ENCODE measurements at regions not wholly inside any gene's neighbourhood (a gene's known extent, or its start where the extent isn't known, plus 50 kb on each side); places are given as distances from the start of the nearest gene placed in this dataset.

DNA sequence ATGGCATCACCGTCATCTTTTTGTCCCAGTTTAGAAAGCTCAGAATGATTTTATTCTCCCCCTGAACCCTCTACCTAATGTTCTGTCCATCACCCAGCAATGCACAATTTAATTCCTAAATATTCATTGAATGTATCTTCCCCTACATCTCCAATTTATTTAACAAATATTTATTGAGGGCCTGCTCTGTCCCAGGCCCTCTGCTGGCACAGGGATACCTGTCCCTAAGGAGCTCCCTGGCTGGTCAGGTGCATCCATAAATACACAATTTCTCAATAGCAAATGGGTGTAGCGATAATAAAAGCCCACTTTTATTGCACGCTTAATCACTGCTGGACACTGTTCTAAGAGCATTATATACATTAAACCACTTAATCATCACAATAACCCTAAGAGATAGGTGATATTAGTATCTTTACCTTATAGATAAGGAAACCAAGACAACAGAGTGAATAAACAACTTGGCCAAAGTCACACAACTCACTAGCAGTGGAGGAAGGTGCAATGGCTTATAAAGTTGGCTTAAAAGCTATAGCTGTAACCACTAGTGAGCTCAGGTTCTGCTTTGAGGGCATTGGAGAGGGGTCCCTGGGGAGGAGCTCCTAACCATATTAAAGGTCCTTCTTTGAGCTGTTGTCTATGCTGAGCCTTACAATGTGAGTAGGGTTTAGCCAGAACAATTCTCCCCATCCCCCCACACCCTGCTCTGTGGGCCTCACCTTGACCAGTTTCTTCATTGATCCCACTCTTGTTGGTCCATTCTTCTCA lies 126.3 kb upstream of the JUN start:
- no peak overlapping the region for H3K4me3 Mint-ChIP-seq
- no peaks in the 10 kb centered on the region for H3K4me1 Mint-ChIP-seq
- peaks cover 12 to 15% of the 10 kb centered on the region in 2 donors for H3K9me3 Mint-ChIP-seq
- H3K27ac Mint-ChIP-seq, result peak overlapping the region in 1 of 2 donors; percentile 62
- peaks cover 13% of the 10 kb centered on the region for H3K27me3 Mint-ChIP-seq
- DNase-seq, result no peak
- ATAC-seq, result no peak

DNA sequence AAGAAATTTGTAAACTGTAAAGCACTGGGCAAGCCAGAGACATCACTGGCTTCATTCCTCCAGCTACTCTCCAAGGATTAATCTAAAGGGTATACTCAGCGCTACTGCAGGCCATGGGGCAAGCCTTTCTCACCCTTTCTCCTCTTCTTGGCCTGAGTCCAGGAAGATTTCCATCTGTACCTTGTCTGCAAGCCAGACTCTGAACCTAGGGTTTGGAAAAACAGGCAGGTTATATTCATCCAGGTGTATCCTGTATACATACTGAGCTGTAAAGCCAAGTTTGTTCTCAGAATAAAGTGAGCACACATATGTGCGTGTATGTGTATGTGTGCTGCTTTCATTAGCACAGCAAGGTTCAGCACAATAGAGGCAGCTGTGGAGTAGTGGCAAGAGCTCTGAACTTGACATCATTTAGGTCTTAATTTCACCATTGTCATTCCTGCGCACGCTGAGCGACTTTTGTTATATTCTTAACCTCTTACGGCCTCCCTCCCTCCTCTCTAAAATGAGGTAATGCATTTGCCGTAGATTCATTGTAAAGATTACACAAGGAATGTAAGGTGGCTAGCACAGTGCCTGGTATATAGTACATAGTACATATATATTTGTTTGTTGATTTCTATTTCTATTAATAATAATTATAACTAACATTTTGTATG lies 128.1 kb upstream of the JUN start:
- Mint-ChIP-seq H3K27me3 (peaks cover under 1% of the 10 kb centered on the region), H3K4me3 (no peak overlapping the region), H3K4me1 (no peaks in the 10 kb centered on the region), H3K9me3 (peaks cover 12 to 15% of the 10 kb centered on the region in 2 donors), H3K27ac (no peak overlapping the region)
- ATAC-seq (no peak), DNase-seq (no peak)

DNA sequence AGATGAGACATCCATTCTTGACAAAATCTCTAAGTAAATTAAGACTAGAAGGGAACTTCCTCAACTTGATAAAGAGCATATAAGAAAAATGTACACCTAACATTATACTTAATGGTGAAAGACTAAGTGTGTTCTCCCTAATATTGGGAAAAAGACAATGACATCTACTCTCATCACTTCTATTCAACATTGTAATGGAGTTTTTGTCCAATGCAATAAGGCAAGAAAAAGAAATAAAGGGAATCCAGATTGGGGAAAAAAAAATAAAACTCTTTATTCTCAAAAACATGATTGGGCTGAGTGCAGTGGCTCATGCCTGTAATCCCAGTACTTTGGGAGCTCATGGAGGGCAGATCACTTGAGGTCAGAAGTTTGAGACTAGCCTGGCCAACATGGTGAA lies 131.1 kb upstream of the JUN start:
- H3K4me3 Mint-ChIP-seq, result no peak overlapping the region
- H3K9me3 Mint-ChIP-seq, result peaks cover 12 to 15% of the 10 kb centered on the region in 2 donors
- H3K4me1 Mint-ChIP-seq, result no peaks in the 10 kb centered on the region
- H3K27me3 Mint-ChIP-seq, result no peaks in the 10 kb centered on the region
- ATAC-seq (no peak), DNase-seq (no peak)
- H3K27ac Mint-ChIP-seq, result no peak overlapping the region

DNA sequence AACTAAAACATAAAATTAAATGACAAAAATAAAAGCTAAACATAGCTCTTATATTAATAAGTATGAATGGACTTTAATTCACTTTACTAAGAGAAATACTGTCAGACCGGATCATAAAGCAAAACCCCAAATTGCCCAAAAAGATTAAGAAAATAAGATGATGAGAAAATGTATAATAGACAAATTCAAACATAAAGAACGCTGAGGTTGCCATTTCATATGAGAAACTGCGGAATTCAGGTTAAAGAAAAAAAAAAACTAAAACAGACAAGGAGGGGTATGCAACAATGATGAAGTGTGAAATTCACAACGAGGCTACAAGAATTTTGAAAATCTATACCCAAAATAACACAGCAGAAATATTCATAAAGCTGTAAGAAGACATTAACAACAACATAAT lies 133.6 kb upstream of the JUN start:
- H3K27ac Mint-ChIP-seq, result no peak overlapping the region
- no peak overlapping the region for H3K4me3 Mint-ChIP-seq

DNA sequence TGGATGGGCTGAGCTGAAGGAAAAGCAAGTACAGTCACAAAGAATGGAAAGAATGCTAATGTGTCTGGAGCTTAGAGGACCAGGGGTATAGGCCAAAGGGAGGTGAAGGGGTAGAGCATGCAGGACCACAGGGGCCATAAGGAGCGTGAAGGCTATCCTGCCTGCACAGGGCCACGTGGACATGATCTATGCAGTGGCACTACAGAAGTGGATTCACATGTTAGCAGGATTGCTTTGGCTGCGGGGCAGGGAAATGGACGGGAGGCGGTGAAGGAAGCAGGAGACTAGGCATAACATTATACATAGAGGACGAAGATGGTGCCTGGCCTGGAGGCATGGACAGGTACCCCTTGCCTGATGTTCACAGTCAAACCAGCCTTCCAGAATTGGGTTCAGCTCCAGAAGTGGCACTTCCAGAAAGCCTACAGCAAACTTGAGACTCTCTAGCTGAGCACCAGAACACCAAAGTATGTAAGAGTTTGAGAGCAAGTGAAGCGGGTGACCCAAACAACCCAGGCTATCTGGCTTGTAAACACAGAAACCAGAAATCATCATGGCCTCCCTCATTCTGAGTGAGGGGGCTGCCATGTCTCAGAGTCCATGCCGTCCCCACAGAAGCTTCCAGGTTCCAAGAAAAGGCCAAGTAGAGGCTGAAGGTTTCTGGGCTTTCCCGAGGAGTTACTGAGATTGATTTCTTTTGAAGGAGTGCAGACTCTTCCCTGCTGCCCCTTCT lies 135.5 kb upstream of the JUN start:
- Mint-ChIP-seq H3K4me3 (no peak overlapping the region), H3K9me3 (peaks cover under 1% of the 10 kb centered on the region in 2 donors), H3K27me3 (no peaks in the 10 kb centered on the region), H3K27ac (no peak overlapping the region), H3K4me1 (peaks cover 22% of the 10 kb centered on the region)
- no peak for ATAC-seq
- no peak for DNase-seq

More for the DNA sequence above, 133.6 kb upstream of the JUN start:
- Mint-ChIP-seq H3K9me3 (peaks cover 12 to 15% of the 10 kb centered on the region in 2 donors), H3K27me3 (no peaks in the 10 kb centered on the region), H3K4me1 (peaks cover 11% of the 10 kb centered on the region)
- ATAC-seq (no peak), DNase-seq (no peak)

DNA sequence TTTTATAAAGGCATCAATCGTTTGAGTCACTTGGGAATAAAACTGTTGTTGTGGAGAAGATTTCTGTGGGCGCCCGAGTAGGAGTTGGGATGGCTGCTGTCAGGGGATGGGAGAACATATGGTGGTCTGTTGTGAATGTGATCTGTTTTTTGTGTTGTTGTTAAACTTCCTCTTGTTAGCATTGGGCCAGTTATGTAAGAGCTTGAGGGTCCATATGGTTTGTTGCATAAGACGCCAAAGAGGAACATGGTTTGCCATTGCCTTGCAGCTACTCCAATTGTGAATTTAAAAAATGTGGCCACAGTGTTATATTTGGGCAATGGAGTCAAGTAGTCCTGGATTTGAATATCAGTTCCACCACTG lies 136.1 kb upstream of the JUN start:
- no peak overlapping the region for H3K4me3 Mint-ChIP-seq
- ATAC-seq, result no peak
- peaks cover 22% of the 10 kb centered on the region for H3K4me1 Mint-ChIP-seq
- H3K27ac Mint-ChIP-seq, result no peak overlapping the region
- H3K27me3 Mint-ChIP-seq, result no peaks in the 10 kb centered on the region
- H3K9me3 Mint-ChIP-seq, result no peaks in the 10 kb centered on the region
- no peak for DNase-seq

DNA sequence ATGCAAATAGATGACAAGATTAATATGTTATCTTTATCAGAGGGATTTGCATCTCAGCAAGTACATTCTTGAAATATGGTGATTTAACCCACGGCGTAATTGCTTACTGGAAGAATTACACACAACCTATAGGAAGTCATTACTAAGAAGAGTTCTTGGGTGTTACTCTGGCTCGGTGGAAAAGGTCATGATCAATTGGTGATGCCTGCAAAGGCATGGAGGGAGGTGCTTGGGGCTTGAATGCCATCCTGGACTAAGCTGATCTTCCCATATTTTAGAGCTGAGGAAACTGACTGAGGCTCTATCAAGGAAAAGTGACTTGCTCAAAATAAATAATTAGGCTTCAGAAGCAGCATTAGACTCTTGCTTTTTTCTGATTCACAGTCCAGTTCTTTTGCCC lies 137.5 kb upstream of the JUN start:
- no peak overlapping the region for H3K4me3 Mint-ChIP-seq
- H3K27ac Mint-ChIP-seq, result no peak overlapping the region
- H3K27me3 Mint-ChIP-seq, result no peaks in the 10 kb centered on the region
- H3K4me1 Mint-ChIP-seq, result peaks cover 22% of the 10 kb centered on the region
- no peak for DNase-seq
- H3K9me3 Mint-ChIP-seq, result no peaks in the 10 kb centered on the region
- no peak for ATAC-seq

DNA sequence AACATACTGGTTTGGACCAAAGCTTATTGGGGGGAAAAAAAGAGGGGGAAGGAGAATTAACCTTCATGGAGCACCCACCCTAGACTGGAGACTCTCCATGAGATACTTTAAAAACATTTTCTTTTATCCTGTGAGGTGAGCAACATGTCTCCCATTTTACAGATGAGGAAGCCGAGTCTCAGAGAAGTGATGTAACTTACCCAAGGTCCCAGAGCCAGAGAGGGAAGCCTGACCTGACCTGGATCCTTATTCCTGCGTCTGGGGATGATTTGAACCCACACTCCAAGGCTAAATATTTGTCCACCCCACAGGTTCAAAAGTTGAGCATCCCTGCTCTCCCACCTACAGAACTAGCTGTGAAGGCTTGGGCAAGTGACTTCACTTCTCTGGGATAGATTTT lies 137.9 kb upstream of the JUN start:
- Mint-ChIP-seq H3K4me1 (peaks cover 24% of the 10 kb centered on the region), H3K27ac (peak overlapping the region; percentile 28 to 57), H3K4me3 (no peak overlapping the region), H3K9me3 (no peaks in the 10 kb centered on the region), H3K27me3 (no peaks in the 10 kb centered on the region)
- no peak for ATAC-seq
- no peak for DNase-seq

DNA sequence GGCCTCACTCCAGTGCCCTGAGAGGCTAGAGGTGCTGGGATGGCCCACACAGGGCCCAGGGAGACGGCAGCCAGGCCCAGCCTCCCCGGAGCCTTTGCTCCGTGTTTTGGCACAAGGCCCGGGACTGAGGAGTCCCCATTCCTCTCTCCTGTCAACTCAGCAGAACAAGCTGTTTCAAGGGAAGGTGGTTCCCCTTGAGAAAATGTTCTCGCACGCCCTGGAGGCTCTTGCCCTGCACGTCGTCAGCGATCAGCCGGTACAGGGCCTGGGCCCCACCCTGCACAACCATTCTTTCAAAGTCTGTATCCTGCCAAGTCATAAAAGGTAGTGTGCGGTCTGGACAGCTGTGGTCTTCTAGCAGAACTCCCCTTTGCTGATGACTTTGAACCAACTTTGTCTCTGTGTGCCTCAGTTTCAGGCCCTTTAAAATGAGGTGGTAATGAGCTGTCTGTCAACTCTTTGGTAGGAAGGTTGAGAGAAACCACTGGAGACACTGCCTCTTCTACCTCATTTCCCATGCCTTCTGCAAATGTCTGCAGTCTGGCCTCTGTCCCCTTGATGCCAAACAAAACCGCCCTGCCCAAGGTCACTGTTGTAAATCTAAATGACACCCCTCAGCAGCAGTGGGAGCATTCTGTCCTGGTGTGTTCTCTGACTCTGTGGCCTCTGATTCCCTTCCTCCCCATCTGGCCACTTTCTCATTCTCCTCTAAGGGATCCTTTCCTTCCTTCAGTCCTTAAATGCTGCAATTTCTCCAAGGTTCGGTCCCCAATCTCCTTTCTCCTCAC lies 138.6 kb upstream of the JUN start:
- Mint-ChIP-seq H3K4me1 (peaks cover 32% of the 10 kb centered on the region), H3K4me3 (peak overlapping the region; percentile 24 to 26), H3K27ac (peak overlapping the region; percentile 28 to 57), H3K9me3 (no peaks in the 10 kb centered on the region), H3K27me3 (no peaks in the 10 kb centered on the region)
- peak; percentile 100 for ATAC-seq
- DNase-seq, result peak; percentile 62 to 86

DNA sequence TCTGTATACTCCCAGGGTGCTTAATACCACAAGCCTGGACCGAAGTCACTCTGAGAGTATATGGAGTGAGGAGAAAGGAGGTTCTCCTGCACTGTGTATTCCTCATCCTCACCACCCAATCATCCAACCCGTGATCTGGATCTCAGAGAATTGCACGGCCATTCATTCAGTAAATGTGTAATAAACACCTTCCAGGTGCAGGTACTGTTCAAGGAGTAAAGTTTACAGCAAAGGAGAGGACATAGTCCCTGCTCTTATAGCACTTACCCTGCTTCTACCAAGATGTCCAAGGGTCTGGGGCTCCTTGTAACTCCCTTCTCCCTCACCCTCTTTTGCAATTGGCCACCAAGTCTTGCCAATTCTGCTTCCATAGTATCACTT lies 139.2 kb upstream of the JUN start:
- peak overlapping the region; percentile 1 to 9 for H3K4me3 Mint-ChIP-seq

DNA sequence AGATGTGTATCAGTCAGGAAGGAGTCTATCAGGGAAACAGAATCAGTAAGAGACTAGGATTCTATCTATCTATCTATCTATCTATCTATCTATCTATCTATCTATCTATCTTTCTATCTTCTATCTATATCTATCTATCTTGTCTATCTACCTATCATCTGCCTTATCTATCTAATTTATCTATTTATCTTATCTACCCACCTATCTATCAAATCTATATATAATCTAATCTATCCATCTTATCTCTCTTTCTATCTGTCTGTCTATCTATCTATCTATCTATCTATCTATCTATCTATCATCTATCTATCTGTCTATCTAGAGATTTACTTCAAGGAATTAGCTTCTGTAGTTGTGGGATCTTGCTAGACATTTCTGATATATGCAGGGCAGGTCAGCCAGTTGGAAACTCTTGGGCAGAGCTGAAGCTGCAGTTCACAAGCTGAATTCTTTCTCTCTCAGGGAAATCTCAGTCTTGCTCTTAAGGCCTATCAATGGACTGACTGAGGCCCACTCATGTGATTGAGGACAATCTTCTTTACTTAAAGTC lies 140.2 kb upstream of the JUN start:
- H3K27ac Mint-ChIP-seq, result peak overlapping the region in 1 of 2 donors; percentile 2

More for the DNA sequence above, 139.2 kb upstream of the JUN start:
- H3K27ac Mint-ChIP-seq, result peak overlapping the region in 1 of 2 donors; percentile 12
- no peak for DNase-seq
- peaks cover 33% of the 10 kb centered on the region for H3K4me1 Mint-ChIP-seq
- ATAC-seq, result no peak
- no peaks in the 10 kb centered on the region for H3K27me3 Mint-ChIP-seq
- no peaks in the 10 kb centered on the region for H3K9me3 Mint-ChIP-seq

DNA sequence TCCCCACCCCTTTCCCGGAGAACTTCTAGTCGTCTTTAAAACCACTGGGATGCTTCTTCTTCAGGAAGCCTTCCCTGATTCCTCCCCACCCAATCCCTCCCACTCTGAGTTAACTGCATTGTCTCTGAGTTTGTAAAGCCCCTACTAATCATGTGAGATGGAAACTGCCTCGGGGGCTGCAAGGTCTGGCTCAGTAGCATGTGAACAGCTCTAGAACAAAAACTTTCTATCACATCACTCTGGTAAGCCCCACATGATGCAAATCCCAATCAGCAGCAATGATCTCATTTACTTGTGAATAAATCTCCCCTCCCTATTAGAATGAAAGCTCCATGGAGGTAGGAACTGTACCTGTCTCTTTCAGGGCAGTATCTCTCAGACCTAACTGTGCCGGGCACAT lies 141.0 kb upstream of the JUN start:
- DNase-seq, result no peak
- no peak for ATAC-seq
- Mint-ChIP-seq H3K4me1 (peaks cover 51% of the 10 kb centered on the region), H3K27ac (no peak overlapping the region), H3K4me3 (no peak overlapping the region), H3K9me3 (no peaks in the 10 kb centered on the region), H3K27me3 (peaks cover 10% of the 10 kb centered on the region)

More for the DNA sequence above, 140.2 kb upstream of the JUN start:
- no peak for ATAC-seq
- Mint-ChIP-seq H3K4me3 (no peak overlapping the region), H3K4me1 (peaks cover 44% of the 10 kb centered on the region), H3K9me3 (no peaks in the 10 kb centered on the region), H3K27me3 (peaks cover 10% of the 10 kb centered on the region)
- no peak for DNase-seq

DNA sequence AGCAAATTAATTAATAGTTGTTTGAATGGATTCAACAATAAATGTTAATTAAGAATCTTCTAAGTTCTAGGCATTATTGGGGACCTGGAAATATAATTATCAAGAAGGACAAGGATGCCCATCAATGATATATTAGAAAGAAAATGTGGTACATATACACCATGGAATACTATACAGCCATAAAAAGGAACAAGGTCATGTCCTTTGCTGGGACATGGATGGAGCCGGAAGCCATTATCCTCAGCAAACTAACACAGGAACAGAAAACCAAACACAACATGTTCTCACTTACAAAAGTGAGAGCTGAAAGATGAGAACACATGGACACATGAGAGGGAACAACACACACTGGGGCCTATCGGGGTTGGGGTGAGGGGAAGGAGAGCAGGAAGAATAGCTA lies 141.4 kb upstream of the JUN start:
- DNase-seq (no peak), ATAC-seq (no peak)
- Mint-ChIP-seq H3K4me3 (no peak overlapping the region), H3K27me3 (peaks cover 10% of the 10 kb centered on the region), H3K27ac (no peak overlapping the region), H3K4me1 (peaks cover 55% of the 10 kb centered on the region), H3K9me3 (no peaks in the 10 kb centered on the region)

DNA sequence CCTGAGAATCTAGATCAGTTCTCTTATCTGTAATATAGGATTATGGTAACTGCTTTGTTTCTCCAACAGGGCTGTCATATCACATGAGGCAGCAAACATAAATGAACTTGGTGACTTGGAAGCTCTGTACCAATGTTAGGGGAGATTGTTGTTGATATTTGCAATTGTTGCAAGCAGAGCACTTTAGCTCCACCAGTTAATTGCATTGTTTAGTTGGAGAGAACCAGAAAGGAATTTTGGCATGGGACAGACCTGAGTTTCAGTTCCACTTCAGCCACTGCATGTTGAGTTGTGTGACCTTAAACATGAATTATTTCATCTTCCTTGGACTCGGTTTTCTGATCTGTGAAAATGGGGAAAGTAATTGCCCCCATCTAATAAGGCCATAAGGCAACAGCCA lies 142.3 kb upstream of the JUN start:
- Mint-ChIP-seq H3K4me1 (peaks cover 58% of the 10 kb centered on the region), H3K27ac (no peak overlapping the region), H3K9me3 (no peaks in the 10 kb centered on the region), H3K27me3 (peaks cover 10% of the 10 kb centered on the region), H3K4me3 (no peak overlapping the region)
- ATAC-seq (no peak), DNase-seq (no peak)

DNA sequence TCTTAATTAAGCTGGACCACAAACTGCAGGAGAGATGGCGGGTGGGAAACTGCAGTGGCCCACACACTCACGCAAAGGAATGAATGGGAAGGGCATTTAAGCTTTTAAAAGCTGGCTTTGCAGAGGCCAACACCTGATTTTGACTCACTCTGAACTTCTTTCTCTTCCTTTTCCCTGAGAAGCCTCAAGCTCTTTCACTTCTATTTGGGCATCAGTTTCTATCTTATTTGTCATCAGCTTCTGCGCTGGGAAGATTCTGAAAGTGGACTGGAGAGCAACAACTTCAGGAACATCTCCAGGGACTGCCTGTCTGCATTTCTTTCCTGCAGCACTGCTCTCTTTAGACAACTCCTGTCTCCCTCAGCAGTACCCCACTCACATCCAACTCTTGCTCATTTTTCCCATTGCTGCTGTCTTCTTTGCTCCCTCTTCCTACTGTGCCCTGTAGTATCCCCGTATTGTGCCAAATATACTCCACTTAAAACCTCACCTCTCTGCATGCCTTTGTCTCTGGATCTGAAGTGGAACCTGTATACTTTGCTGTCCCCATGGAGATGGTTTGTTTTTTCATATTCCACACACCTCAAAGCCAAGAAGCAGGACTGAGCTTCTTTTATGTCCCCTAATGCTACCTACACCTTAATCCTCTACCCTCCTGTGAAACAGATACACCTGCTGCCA lies 143.3 kb upstream of the JUN start:
- Mint-ChIP-seq H3K9me3 (no peaks in the 10 kb centered on the region), H3K4me1 (peaks cover 60% of the 10 kb centered on the region), H3K4me3 (no peak overlapping the region), H3K27me3 (peaks cover 10% of the 10 kb centered on the region), H3K27ac (no peak overlapping the region)
- DNase-seq (no peak), ATAC-seq (no peak)
